H1 (cell line): ENCODE measurements at regions not wholly inside any gene's neighbourhood (a gene's known extent, or its start where the extent isn't known, plus 50 kb on each side); places are given as distances from the start of the nearest gene placed in this dataset.
A peak's percentile ranks its signal among the peaks of the same experiment; 100 is the strongest.

ENCODE experiments used
- CTCF ChIA-PET: fragments of 300-600 bp; sonication (Branson Sonifier 250); formaldehyde crosslinking; loops from one replicate; lab custom pipeline; 2021; ENCODE audit not compliant: partially characterized antibody; lab: Charles Lee
- POLR2A ChIA-PET: fragments of 300-600 bp; sonication (Branson Sonifier 250); formaldehyde crosslinking; loops from one replicate; lab custom pipeline; 2021; ENCODE audit warnings: inconsistent platforms; ENCODE audit not compliant: partially characterized antibody; lab: Charles Lee
- DNase-seq, 2 experiments: peaks; one replicate each; pipeline versions ENCODE4 v3.0.0 to v3.0.0-alpha.2; 2010 to 2022; ENCODE audit warnings: low spot score in 2 of 2, low read depth in 1 of 2, mixed read lengths in 1 of 2
- FAIRE-seq: peaks from 2 replicates; lab custom pipeline; 2011; peaks lifted over from hg19 to GRCh38; lab: Jason Lieb, UNC
- H2AFZ ChIP-seq: 2 replicates; pipeline ENCODE4 v1.8.1; 2012; ENCODE audit warnings: low read length, inconsistent platforms
- H2AK5ac ChIP-seq: 2 replicates; pipeline ENCODE4 v1.6.1; 2013; ENCODE audit warnings: low read depth, low read length
- H2BK120ac ChIP-seq: replicated peaks from 2 replicates; pipeline ENCODE3; 2013; ENCODE audit warnings: low read depth, low read length, inconsistent platforms
- H2BK12ac ChIP-seq: 2 replicates; pipeline ENCODE4 v1.6.1; 2013; ENCODE audit warnings: low read depth, low read length
- H2BK15ac ChIP-seq: 2 replicates; pipeline ENCODE4 v1.6.1; 2013; ENCODE audit warnings: low read length
- H2BK20ac ChIP-seq: 2 replicates; pipeline ENCODE4 v1.6.1; 2013; ENCODE audit warnings: low read length
- H2BK5ac ChIP-seq: 2 replicates; pipeline ENCODE4 v1.6.1; 2013; ENCODE audit warnings: low read depth, low read length
- H3K14ac ChIP-seq: 2 replicates; pipeline ENCODE4 v1.6.1; 2013; ENCODE audit warnings: inconsistent platforms; ENCODE audit not compliant: insufficient read length
- H3K18ac ChIP-seq: 2 replicates; pipeline ENCODE4 v1.6.1; 2013; ENCODE audit warnings: low read length; ENCODE audit errors: extremely low read depth
- H3K23ac ChIP-seq: 2 replicates; pipeline ENCODE4 v1.6.1; 2013; ENCODE audit warnings: inconsistent platforms; ENCODE audit not compliant: insufficient read length
- H3K23me2 ChIP-seq: 2 replicates; pipeline ENCODE4 v1.6.1; 2013; ENCODE audit warnings: low read depth, low read length
- H3K27ac ChIP-seq: 2 replicates; pipeline ENCODE4 v1.6.1; 2011; ENCODE audit warnings: low read depth, low read length, inconsistent platforms
- H3K27me3 ChIP-seq, 4 experiments: replicated peaks in 1 of 4; 1 replicate in 1 of 4; 2 replicates in 3 of 4; pipeline versions ENCODE4 v1.6.1 to v1.8.1; 2011 to 2013; ENCODE audit warnings: low read length in 3 of 4, mild to moderate bottlenecking in 3 of 4, inconsistent platforms in 2 of 4, mixed read lengths in 2 of 4, moderate library complexity in 1 of 4; ENCODE audit not compliant: control insufficient read depth in 3 of 4, insufficient read depth in 3 of 4; ENCODE audit errors: extremely low read depth in 1 of 4
- H3K36me3 ChIP-seq, 4 experiments: 2 replicates each; pipeline versions ENCODE4 v1.6.1 to v1.8.1; 2011 to 2013; ENCODE audit warnings: mild to moderate bottlenecking in 4 of 4, low read length in 3 of 4, moderate library complexity in 2 of 4, control low read depth in 1 of 4, inconsistent platforms in 1 of 4; ENCODE audit not compliant: insufficient read depth in 4 of 4, control insufficient read depth in 2 of 4
- H3K4ac ChIP-seq: replicated peaks from 2 replicates; pipeline ENCODE3; 2013; ENCODE audit warnings: low read length, low read depth, mixed read lengths, inconsistent platforms; ENCODE audit not compliant: insufficient read length
- H3K4me1 ChIP-seq, 4 experiments: replicated peaks in 1 of 4; 1 replicate in 1 of 4; 2 replicates in 3 of 4; pipeline versions ENCODE4 v1.6.1 to v1.8.1; 2011 to 2013; ENCODE audit warnings: low read length in 3 of 4, inconsistent platforms in 2 of 4, mixed read lengths in 1 of 4; ENCODE audit not compliant: insufficient read depth in 4 of 4, control insufficient read depth in 3 of 4
- H3K4me2 ChIP-seq, 2 experiments: 2 replicates each; pipeline versions ENCODE4 v1.6.1 to v1.8.1; 2011 to 2013; ENCODE audit warnings: low read depth in 2 of 2, low read length in 2 of 2, control low read depth in 1 of 2, inconsistent platforms in 1 of 2, mild to moderate bottlenecking in 1 of 2; ENCODE audit not compliant: insufficient read depth in 1 of 2
- H3K4me3 ChIP-seq, 4 experiments: fragments of 200-600, 300-600 bp in 1 of 4; sonication (generic), shearing (Covaris generic), sonication (Bioruptor Twin) in 1 of 4; 2 replicates each; pipeline versions ENCODE4 v1.5.1 to v1.8.1; 2011 to 2016; ENCODE audit warnings: low read length in 4 of 4, low read depth in 3 of 4, control low read depth in 2 of 4, inconsistent platforms in 2 of 4, mild to moderate bottlenecking in 2 of 4, mixed read lengths in 1 of 4, moderate library complexity in 1 of 4; ENCODE audit not compliant: insufficient read depth in 2 of 4; ENCODE audit errors: extremely low read depth in 1 of 4
- H3K56ac ChIP-seq: replicated peaks from 2 replicates; pipeline ENCODE3; 2013; ENCODE audit warnings: low read depth, mild to moderate bottlenecking, mixed read lengths, low read length, inconsistent platforms; ENCODE audit not compliant: insufficient read length
- H3K79me1 ChIP-seq: 2 replicates; pipeline ENCODE4 v1.6.1; 2013; ENCODE audit warnings: low read depth, low read length, control low read depth
- H3K79me2 ChIP-seq, 2 experiments: 2 replicates each; pipeline versions ENCODE4 v1.6.1 to v1.8.1; 2012 to 2013; ENCODE audit warnings: low read length in 2 of 2, mild to moderate bottlenecking in 2 of 2, inconsistent platforms in 1 of 2; ENCODE audit not compliant: insufficient read depth in 2 of 2, control insufficient read depth in 1 of 2
- H3K9ac ChIP-seq, 4 experiments: replicated peaks in 1 of 4; 1 replicate in 1 of 4; 2 replicates in 3 of 4; pipeline versions ENCODE4 v1.6.1 to v1.8.1; 2011 to 2013; ENCODE audit warnings: low read depth in 3 of 4, low read length in 3 of 4, control low read depth in 2 of 4, mild to moderate bottlenecking in 2 of 4, moderate library complexity in 2 of 4, inconsistent platforms in 1 of 4; ENCODE audit errors: extremely low read depth in 1 of 4
- H3K9me3 ChIP-seq, 2 experiments: 2 replicates each; pipeline versions ENCODE4 v1.6.1 to v1.8.1; 2012 to 2013; ENCODE audit warnings: mild to moderate bottlenecking in 2 of 2, moderate library complexity in 2 of 2, control low read depth in 1 of 2, inconsistent platforms in 1 of 2, low read depth in 1 of 2, low read length in 1 of 2, mixed read lengths in 1 of 2; ENCODE audit not compliant: insufficient read depth in 2 of 2
- H4K20me1 ChIP-seq, 2 experiments: replicated peaks in 1 of 2; 2 replicates each; pipeline versions ENCODE3 to v1.8.1; 2011 to 2013; ENCODE audit warnings: inconsistent platforms in 2 of 2, low read length in 2 of 2, mild to moderate bottlenecking in 1 of 2; ENCODE audit not compliant: insufficient read depth in 2 of 2, control insufficient read depth in 1 of 2
- H4K5ac ChIP-seq: 2 replicates; pipeline ENCODE4 v1.6.1; 2013; ENCODE audit warnings: low read length, low read depth, mixed read lengths, inconsistent platforms; ENCODE audit not compliant: insufficient read length
- H4K8ac ChIP-seq: 2 replicates; pipeline ENCODE4 v1.8.0; 2013; ENCODE audit warnings: mild to moderate bottlenecking, moderate library complexity, low read length, inconsistent platforms; ENCODE audit not compliant: insufficient read depth; ENCODE audit errors: extremely low read depth
- H4K91ac ChIP-seq: replicated peaks from 2 replicates; pipeline ENCODE3; 2013; ENCODE audit warnings: low read length, mixed read lengths, inconsistent platforms; ENCODE audit not compliant: insufficient read length
- CTCF ChIP-seq, 3 experiments: IDR thresholded peaks; 1 replicate in 2 of 3; 2 replicates in 1 of 3; pipeline versions ENCODE4 v1.5.1 to v1.6.1; 2011; ENCODE audit warnings: low read length in 3 of 3, mild to moderate bottlenecking in 3 of 3, inconsistent platforms in 2 of 3, low read depth in 1 of 3, moderate library complexity in 1 of 3; ENCODE audit not compliant: insufficient read depth in 1 of 3; ENCODE audit errors: control extremely low read depth in 1 of 3
- RAD21 ChIP-seq, 2 experiments: IDR thresholded peaks in 1 of 2; conservative IDR thresholded peaks in 1 of 2; 2 replicates each; pipeline ENCODE4 v1.6.1; 2011; ENCODE audit warnings: low read depth in 2 of 2, low read length in 2 of 2, improper control_type of control experiment in 1 of 2, inconsistent platforms in 1 of 2, mild to moderate bottlenecking in 1 of 2, moderate library complexity in 1 of 2
- TBP ChIP-seq: IDR thresholded peaks from 2 replicates; pipeline ENCODE4 v1.6.1; 2011; ENCODE audit warnings: low read depth, low read length, improper control_type of control experiment
- WGBS, 2 experiments: shearing (Covaris generic) in 1 of 2; methylation state at CpG; one replicate each; pipeline versions ENCODE4 v1.1.6 to v1.1.7; 2013 to 2015; ENCODE audit warnings: low lambda C conversion rate in 2 of 2, mixed read lengths in 2 of 2, inconsistent platforms in 1 of 2, low coverage in 1 of 2, missing lambda C conversion rate in 1 of 2; ENCODE audit not compliant: insufficient replicate concordance in 2 of 2, insufficient coverage in 1 of 2, insufficient read length in 1 of 2; ENCODE audit errors: extremely low coverage in 1 of 2, missing lambda C conversion rate in 1 of 2; 5-methylcytosine and 5-hydroxymethylcytosine counted together

- H2BK12ac ChIP-seq, result no peak overlapping the region
- no peak overlapping the region for H2AFZ ChIP-seq
- H3K36me3 ChIP-seq, result no peaks in the 10 kb centered on the region
- H2AK5ac ChIP-seq, result no peak overlapping the region
- H4K91ac ChIP-seq, result no peak overlapping the region
- H2BK15ac ChIP-seq, result no peak overlapping the region
- H2BK120ac ChIP-seq, result no peak overlapping the region
- H3K23me2 ChIP-seq, result no peaks in the 10 kb centered on the region
- H3K9me3 ChIP-seq, result no peaks in the 10 kb centered on the region
- no peak overlapping the region for H3K9ac ChIP-seq
- H3K79me2 ChIP-seq, result no peaks in the 10 kb centered on the region
- H3K4ac ChIP-seq, result no peak overlapping the region
- ChIA-PET CTCF (interaction anchor here (0.6 to 8.3 kb wide), 33 partner anchors 9 to 381 kb away, joined by 3 to 68 read pairs (median 5); no protein-coding TSS in a partner anchor), POLR2A (no interaction called here)
- no peaks in the 10 kb centered on the region for H3K79me1 ChIP-seq
- peak; percentile 59 to 64 for TF ChIP-seq RAD21 (IDR thresholded peaks at IDR 0.05 in 1 of 2, conservative IDR thresholded peaks at IDR 0.05 in 1 of 2; ENCODE audit: low read depth in 2 of 2, low read length in 2 of 2)
- peak; percentile 11 to 63 (median 44) for TF ChIP-seq CTCF (IDR thresholded peaks at IDR 0.05; ENCODE audit: control extremely low read depth in 1 of 3, insufficient read depth in 1 of 3, low read depth in 1 of 3, low read length in 3 of 3)
- TF ChIP-seq TBP, result no peak
- no peak overlapping the region for H3K4me2 ChIP-seq
- no peak overlapping the region for H2BK5ac ChIP-seq
- H4K20me1 ChIP-seq, result no peaks in the 10 kb centered on the region
- no peak overlapping the region for H3K27ac ChIP-seq
- no peak overlapping the region for H4K8ac ChIP-seq
- no peak overlapping the region for H3K18ac ChIP-seq
- H3K56ac ChIP-seq, result no peak overlapping the region
- DNase-seq, result no peak
- no peaks in the 10 kb centered on the region; a peak in 1 of 7 replicates for H3K4me1 ChIP-seq
- no peak overlapping the region for H2BK20ac ChIP-seq
- WGBS, 2 experiments, result 81% methylated on average over 4 of the region's 4 CpGs; no CpG with 5 or more reads in 1 of the 2 experiments
- H3K4me3 ChIP-seq, result no peak overlapping the region
- no peak overlapping the region for H3K23ac ChIP-seq
- H4K5ac ChIP-seq, result no peak overlapping the region
- FAIRE-seq, result peak; percentile 77
- peaks cover 0 to 18% (median 5%) of the 10 kb centered on the region in 4 experiments; a peak in 6 of 7 replicates for H3K27me3 ChIP-seq
- no peak overlapping the region for H3K14ac ChIP-seq
Measured at GRCh38 chr14:36450550-36450949, 69.5 kb downstream of the NKX2-1 start.
